Transverse colon (tissue), 4 donors: ENCODE measurements at regions not wholly inside any gene's neighbourhood (a gene's known extent, or its start where the extent isn't known, plus 50 kb on each side); places are given as distances from the start of the nearest gene placed in this dataset.

Experiments
- CTCF ChIP-seq, 5 experiments: fragments of 200-600 bp in 3 of 5; fragments of 450-650 bp in 2 of 5; sonication (generic) in 3 of 5; IDR thresholded peaks; 1 replicate in 2 of 5; 2 replicates in 3 of 5; pipeline ENCODE4 v1.5.1; 2016 to 2017; ENCODE audit warnings: antibody characterized with exemption in 5 of 5, inconsistent platforms in 3 of 5, mild to moderate bottlenecking in 2 of 5, moderate library complexity in 1 of 5
- EP300 ChIP-seq: sonication (generic); formaldehyde crosslinking; IDR thresholded peaks from one replicate; pipeline ENCODE4 v1.6.1; 2017; ENCODE audit warnings: antibody characterized with exemption, low read depth
- POLR2A ChIP-seq: fragments of 450-650 bp; IDR thresholded peaks from one replicate; pipeline ENCODE4 v1.6.1; 2016; ENCODE audit warnings: antibody characterized with exemption, mild to moderate bottlenecking, moderate library complexity
- POLR2AphosphoS5 ChIP-seq, 3 donors: sonication (generic); formaldehyde crosslinking; IDR thresholded peaks; one replicate each; pipeline ENCODE4 v1.6.1; 2016; ENCODE audit warnings: antibody characterized with exemption in 3 of 3

GRCh38 chr12:68461645-68462044 lies 129.5 kb upstream of the MDM1 start:
- TF ChIP-seq CTCF (IDR thresholded peaks at IDR 0.05) (no peak), POLR2A (no peak), POLR2AphosphoS5 (IDR thresholded peaks at IDR 0.05) (no peak), EP300 (no peak)
